HT1080 (cell line): ENCODE measurements at regions not wholly inside any gene's neighbourhood (a gene's known extent, or its start where the extent isn't known, plus 50 kb on each side); places are given as distances from the start of the nearest gene placed in this dataset.

Source experiments
- DNase-seq: peaks from one replicate; pipeline ENCODE4 v3.0.0-alpha.2; 2015; ENCODE audit warnings: low read depth

DNA sequence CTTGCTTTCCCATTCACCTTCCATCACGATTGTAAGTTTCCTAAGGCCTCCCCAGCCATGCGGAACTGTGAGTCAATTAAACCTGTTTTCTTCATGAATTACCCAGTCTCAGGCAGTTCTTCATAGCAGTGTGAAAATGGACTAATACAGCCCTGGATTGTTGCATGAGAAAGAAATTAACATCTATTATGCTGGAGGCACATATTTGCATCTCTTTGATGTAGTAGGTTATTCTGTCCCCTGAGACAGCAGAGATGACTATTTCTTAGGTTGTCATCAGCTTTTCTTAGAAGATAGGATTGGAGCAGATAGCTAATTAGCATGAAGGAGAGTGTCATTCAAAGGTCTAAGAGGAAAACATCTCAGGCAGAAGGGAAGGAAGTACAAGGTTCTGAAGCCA lies 166.2 kb downstream of the OMA1 start:
- no peak for DNase-seq

DNA sequence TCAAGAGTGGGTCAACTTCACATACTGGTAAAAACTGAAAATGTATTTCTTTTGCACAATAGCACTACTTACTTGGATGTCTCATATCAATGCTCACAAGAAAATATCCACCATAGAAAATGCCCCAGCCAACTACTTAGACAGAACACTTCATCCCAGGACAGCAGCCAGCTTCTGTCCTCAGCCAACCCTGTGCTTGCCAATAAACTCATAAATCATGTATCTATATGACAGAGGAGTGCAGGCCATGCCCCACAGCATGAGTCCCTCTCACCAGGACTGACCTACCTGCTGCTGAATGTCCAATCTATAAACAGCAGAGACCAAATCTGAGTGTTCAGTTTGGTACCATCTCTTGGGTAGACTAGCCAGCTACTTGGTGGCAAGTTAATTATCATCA lies 179.3 kb downstream of the OMA1 start:
- DNase-seq: no peak

DNA sequence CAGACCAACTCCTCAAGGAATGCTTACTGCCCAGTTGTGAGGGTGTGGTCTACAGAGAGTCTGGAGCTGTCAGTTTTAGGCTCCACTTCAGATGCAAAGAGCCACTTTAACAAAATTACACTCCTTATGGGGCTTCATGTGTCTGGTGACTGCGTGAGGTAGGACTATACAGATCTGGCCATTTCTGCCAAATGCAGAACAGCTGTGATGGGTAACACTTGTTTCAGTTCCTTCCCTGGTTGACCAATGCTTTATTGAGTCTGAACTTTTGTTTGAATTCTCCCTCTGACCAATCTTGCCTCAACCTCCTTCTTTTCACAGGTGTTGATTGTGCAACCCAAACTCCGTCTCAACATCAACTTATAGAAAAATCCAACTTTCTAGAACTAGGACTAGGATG lies 181.2 kb downstream of the OMA1 start:
- no peak for DNase-seq

DNA sequence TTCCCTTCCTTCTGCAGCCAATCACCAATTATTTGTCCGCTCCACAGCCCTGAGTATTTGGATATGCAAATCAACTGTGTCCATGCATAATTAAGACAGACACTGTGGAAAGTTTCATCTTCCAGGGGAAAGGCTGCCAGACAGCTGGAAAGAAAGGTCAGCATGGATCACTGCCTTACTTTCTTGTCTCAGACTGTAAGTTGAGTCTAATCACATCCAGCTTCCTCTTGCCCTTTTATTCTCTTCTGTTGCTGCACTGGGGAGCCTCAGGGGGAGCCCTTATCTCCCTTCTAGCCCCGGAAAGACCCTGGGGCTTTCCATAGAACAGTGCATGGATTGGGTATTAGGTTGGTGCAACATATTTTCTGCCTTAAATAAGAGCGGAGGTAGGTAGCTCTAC lies 182.9 kb downstream of the OMA1 start:
- DNase-seq: no peak

DNA sequence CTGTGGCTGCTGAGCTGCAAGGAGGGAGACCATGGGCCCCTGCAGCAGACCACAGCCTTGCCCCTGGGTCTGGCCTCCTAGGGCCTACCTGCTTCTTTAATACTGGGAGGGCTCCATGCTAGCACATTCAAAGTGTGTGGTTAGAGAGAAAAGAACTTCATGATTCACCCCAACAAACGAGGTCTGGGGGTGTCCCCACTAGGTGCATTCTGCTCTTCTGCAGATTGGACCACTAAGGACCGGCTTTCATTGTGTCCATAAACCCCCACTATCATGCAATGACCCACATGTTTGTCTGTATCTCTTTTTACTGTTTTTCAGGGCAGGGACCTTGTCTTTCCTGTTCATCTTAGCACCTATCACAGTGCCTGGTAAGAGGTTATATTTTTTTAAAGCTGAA lies 185.4 kb downstream of the OMA1 start:
- no peak for DNase-seq

DNA sequence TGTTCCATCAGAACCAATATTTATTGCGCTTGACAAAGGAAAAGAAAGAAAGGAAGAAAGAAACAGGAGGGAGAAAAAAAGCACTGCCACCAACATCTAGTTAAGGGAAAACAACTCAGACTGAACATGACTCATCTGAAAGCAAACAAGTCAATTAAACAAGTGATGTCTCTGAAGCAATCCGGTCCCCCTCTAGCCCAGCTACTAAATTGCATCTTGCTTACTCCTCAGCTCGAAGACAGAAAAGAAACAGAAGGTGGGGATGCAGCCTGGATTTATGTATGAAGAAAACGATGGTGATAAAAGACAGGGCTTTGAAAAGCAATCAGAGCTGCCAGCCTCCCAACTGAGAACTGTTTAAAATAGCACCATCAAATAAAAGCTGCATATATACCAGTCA lies 188.2 kb downstream of the OMA1 start:
- peak; percentile 21 for DNase-seq

DNA sequence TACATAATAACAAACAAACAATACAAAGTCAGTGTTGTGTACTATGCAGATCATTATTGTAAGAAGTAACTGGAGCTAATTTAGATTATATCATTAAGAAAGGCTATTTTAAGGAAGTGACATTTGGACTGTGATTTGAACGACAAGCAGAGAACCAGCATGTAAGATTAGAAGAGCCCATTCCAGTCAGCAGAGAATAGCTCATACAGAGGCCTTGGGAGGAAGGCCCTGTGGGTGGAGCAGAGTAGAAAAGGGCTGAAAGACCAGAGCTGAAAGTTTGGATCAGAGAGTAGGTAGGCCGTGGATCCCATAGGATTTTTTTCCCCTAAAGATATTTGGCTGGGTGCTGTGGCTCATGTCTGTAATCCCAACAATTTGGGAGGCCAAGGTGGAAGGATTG lies 190.1 kb downstream of the OMA1 start:
- DNase-seq: no peak

DNA sequence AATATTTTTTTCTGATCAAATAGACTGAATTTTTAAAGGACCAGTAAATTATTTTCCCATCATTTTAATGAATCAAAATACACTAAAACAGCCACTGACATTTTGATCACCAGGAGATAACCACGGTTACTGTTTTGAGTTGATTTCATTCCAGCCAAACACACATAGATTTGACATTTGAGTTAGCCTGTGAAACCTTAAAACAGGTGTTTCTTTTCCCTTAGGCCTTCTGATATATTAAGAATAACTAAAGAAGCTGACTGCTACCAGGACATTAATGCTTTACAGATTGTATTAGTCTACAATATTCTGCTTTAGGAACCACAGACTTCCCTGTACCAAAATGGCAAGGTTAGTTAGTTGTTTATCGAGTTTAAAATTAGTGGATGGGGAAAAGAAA lies 193.4 kb downstream of the OMA1 start:
- DNase-seq: no peak

DNA sequence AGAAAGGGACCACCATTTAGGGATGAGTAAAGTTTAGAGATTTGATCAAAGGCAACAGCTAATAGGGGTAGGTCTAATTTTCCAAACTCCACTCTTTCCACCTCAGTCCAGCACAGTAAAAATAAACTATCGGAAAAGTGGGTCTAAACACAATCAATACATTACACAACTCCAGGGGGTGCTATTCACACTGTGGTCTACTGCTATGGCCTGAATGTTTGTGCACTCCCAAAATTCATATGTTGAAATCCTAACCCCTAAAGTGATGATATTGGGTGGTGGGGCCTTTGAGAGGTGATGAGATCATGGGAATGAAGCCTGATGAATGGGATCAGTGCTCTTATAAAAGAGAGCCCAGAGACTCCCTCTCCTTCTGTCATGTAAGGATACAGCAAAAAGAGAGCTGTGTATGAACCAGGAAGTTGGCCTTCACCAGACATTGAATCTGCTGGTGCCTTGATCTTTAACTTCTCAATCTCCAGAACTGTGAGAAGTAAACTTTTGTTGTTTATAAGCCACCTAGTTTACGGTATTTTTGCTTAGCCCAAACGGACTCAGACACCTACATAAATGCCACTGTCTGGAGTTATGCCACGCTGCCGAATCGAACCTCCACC lies 193.9 kb downstream of the OMA1 start:
- DNase-seq: no peak

DNA sequence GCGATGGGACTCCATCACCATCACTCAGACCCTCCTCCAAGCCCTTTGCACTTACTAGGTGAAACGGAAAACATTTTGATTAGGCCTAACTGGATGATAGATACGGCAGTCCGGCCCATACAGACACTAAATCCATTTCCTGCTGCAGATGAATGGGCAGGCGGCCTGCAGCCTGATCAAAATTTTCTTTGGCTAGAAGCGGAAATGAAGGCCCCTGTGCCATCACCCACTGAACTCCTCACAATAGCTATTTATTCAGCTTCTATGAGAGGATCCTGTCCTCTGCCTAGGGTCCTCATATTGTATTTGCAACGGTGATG lies 200.5 kb downstream of the OMA1 start:
- DNase-seq: no peak

DNA sequence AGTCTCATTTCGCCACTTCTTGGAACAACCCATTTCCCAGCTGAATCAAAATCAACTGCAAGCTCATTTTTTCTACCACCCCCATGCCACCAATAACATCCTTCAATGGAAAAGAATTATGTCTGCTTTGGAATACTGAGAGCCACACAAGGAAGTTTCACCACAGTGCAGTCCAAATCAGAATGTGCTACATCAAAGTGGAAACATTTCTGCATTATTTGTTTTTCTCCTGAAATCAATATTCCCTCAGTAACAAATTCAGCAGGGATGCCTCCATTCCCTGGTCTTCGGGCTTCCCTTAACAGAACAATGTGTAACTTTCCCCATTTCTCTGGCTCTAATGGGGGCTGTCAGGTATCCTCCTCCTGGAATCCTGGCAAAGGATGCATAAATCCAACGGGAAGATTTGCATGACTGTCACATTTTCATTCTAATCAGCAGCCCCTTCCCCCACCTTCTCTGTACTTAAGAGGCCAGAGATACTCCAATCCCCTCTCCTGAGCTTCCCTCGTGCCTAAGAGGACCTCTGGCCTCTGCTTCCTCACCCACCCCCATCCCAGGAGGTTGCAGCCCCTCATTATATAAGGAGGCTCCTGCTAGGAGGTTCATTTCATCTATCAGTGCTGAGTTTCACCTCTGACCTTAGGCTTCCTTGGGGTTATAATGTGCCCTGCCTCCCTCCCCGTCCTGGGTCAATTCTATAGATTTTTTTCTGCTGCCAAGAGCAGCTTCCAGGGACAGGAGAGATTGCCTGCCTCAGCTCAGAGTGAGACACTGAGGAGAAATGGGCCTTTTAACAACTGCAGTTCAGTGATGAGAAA lies 201.1 kb downstream of the OMA1 start:
- no peak for DNase-seq

DNA sequence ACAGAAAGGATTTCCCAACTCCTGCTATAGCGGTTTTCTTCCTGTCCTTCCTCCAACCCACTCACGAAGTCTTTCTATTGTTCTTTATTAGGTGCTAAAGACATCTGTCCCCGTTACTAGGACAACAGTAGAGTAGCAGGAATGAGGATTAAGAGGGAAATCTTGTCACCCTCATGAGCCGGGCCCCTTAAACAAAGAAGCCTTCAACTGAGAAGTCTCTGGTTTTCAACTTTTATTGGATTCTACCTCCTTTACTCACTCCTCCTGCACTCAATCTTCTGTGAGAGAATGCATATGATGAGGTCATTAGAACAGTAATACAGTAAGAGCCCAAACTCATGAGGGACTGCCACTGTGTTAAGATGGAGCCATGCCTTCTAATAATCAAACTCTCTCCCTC lies 206.3 kb downstream of the OMA1 start:
- no peak for DNase-seq

DNA sequence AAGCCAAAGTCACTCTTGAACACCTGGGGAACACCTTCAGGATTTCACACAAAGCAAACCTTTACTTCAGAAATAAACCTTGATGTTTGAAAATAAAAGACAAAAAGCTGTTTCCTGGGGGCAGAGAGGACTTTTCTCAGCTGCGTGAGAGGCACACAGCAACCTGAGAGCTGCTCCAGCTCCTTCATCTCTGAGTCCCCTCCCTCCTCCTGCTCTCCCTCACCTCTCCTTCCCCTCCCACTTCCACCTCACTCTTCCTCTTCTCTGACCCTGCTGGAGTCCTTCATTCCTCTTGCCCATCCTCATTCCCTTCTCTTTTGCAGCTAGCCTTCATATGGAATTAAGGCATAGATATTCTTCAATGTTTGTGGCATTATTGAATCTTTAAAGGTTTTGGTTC lies 208.4 kb downstream of the OMA1 start:
- DNase-seq: no peak

DNA sequence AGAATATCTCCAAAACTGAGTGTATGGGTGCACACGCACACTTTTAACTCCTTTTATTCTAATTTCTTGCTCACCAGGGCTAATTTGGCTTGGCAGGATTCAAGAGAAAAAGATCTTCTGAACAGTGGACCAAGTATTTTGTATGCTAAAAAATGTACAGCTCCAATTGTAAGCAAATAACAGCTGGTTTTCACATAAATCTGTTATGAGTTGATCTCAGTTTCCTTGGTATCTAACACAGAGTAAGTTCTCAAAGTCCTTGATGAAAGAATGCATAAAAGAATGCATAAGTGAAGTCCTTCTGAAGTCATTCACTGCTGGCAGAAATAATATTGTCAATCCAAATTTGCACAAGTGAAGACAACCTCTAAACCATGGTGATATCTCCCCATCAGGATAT lies 213.0 kb downstream of the OMA1 start:
- no peak for DNase-seq

DNA sequence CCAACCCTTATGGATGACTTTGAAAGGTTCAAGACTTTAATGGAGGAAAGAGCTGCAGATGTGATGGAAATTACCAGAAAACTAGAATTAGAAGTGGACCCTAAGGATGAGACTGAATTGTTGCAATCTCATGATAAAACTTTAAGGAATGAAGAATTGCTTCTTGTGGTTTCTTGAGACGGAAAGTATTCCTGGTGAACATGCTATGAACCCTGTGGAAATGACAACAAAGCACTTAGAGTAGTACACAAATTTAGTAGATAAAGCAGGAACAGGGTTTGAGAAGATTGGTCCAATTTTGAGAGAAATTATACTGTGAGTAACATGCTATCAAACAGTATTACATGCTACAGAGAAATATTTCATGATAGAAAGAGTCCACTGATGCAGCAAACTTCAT lies 215.4 kb downstream of the OMA1 start:
- no peak for DNase-seq

DNA sequence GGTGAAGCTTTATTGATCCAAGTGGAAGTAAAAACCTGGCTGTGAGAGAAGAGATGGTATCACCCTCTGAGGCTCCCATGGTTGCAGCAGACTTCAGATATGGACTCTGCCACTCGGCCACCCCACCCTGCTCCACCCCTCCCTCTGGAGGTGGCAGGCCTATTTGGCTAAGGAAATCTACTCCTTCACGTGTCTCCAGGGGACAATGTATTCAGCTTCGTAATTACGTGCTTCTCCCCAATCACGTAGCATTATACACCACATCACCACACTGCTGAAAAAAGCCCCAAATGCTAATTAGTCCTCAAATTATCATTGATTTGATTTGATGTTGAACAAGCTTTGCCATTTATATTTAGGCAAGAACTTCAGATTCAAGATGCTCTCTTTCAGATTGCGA lies 220.7 kb downstream of the OMA1 start:
- DNase-seq: no peak

DNA sequence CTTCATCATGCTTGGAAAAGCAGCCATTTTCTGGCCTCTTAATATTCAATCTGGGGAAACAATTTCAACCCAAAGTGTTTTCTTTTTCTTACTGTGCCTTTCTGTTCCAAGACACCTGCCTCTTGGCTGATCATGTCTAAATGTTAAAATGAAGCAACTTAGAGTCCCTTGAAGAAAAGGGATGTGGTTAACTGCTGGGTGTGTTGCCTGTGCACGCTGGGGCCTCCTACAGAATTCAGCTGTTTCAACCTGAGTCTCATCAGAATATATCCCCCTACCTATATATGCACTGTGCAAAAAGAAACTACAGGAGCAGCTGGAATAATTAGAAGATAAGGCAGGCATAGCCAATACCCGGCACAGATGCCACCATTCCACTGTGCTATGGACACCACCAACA lies 222.0 kb downstream of the OMA1 start:
- no peak for DNase-seq

DNA sequence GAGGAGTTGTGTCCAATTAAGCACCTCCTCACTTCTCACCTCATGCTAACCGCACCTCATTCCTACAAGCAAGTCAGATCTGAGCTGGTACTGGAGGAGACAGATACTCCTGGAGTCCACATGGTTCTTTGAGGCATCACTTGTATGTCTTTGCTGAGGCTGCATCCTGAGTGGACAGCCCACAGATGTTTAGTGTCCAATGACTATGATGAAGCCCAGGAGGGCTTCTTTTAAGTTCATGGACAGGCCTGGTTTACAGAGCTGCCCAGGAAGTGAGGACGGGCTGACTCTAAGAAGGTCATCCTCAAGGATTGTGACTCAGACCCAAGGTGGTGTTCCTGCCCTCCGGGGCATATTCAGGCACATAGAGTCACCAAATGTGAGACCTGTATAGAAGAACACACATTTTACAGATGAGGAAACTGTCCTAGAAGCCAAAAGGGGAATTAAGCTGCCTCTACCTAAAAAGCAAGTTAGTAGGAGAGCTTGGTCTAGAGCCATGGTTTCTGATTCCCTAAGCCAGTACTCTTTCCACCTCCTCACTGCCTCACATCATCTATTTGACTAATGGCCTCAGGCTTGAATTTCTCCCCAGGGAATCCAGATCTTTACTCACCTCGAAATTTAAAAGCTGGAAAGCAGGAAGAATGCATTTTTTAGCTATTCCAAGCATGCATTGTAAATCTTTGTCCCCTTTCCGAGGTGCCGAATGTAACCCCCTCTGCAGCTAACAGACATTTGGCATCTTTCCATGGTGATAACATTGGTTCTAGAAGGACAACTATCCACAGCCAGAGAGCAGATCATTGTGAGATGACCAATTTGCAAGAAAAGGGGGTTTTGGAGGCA lies 228.1 kb downstream of the OMA1 start:
- peak; percentile 20 for DNase-seq

DNA sequence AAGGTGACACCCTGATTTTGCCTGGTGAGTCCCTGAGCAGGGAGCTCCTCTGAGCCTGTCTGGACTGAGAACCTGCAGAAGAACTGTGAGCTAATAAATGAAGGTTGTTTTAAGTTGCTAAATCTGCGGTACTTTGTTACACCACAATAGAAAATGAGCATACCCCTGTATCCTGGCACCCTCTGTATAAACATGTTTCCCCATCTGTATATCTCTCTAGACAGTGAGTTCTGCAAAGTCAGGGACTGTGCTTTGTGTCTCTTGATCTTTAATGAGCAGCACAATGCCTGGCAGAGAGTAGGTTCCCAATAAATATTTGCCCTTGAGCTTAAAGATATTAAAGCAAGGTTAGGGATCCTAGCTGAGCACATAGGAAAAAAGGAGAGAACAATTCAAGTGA lies 228.8 kb downstream of the OMA1 start:
- DNase-seq: no peak

DNA sequence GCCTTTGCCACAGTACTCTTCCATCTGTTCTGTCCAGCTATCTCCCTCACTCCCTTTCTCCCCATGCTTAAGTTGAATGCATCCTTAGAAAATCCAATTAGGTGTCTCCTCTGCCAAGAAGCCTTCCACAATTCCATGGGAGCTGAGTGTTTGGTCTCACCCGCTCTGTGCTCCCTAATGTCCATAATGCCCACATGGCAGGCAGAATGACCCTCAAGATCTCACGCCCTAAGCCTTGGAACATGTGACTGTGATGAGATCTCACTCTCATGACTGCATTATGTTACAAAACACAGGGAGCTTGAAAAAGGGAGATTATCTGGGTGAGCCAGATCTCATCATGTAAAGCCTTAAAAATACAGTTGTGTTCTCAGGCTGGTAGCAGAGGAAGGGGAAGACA lies 229.4 kb downstream of the OMA1 start:
- DNase-seq: no peak

DNA sequence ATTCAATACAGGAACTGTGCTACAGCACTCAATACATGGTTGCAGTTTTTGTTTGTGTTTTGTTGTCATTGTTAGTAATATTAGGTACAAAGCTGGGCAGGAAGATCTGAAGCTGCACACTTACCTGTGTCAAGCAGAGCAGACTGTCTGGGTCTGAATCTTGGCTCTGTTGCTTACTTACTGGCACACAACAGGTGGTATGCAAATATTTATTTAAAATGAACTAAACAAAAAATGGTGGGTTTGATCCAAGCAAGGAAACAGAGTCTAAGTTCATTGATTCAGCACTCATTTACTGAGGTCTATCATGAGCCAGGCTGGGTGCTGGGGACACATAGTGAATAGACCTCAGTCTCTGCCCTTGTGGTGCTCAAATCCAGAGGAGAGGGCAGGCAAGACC lies 230.4 kb downstream of the OMA1 start:
- DNase-seq: no peak

DNA sequence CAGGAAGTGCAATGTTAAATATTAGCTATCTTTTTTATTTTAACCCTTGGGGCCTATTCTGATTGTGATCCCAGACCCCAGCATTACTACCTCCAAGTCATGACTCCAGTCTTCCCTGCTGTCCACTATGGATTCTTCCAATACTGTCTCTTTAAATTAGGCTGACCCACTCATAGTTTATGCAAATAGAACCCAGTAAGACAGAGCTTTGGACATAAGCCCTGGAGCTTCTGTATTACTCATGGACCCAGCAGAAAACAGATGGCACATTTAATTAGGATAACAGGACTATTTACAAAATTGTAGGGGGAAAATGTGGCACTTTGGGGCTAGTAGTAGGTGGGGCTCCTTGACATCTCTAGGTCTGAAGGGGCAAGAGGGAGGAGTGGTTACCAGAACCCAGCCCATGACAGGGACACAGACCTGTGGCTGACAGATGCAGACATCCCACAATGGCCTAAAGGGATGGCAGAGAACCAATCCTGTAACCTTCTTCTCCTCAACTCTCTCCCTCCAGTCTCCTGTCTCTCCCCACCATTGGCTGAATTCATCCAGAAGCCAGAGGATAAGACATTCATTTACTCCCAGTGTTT lies 233.5 kb downstream of the OMA1 start:
- DNase-seq: no peak
